Natural killer cell (primary cell): ENCODE measurements at regions not wholly inside any gene's neighbourhood (a gene's known extent, or its start where the extent isn't known, plus 50 kb on each side); places are given as distances from the start of the nearest gene placed in this dataset.

ENCODE experiments used
- ATAC-seq, 3 donors: fragments of 150-1000 bp in 2 of 3; fragments of 200-7000 bp in 1 of 3; cut with Tn5 transposase; 1 replicate in 1 of 3; 2 replicates in 2 of 3; pipeline ENCODE4 v1.10.0; 2021; ENCODE audit warnings: mild to moderate bottlenecking in 2 of 3, moderate library complexity in 2 of 3
- DNase-seq, 2 donors: peaks; one replicate each; pipeline versions ENCODE4 v3.0.0 to v3.0.0-alpha.2; 2013 to 2021; ENCODE audit warnings: mixed read lengths in 1 of 2
- H3K27ac ChIP-seq: one replicate; pipeline ENCODE4 v1.5.1; 2013; ENCODE audit warnings: mild to moderate bottlenecking, low read length
- H3K27me3 ChIP-seq: one replicate; pipeline ENCODE4 v1.6.1; 2013; ENCODE audit warnings: low read length; ENCODE audit not compliant: control insufficient read depth, insufficient read depth
- H3K36me3 ChIP-seq: one replicate; pipeline ENCODE4 v1.6.1; 2013; ENCODE audit warnings: low read length; ENCODE audit not compliant: control insufficient read depth, insufficient read depth
- H3K4me1 ChIP-seq: one replicate; pipeline ENCODE4 v1.6.1; 2013; ENCODE audit warnings: low read length; ENCODE audit not compliant: control insufficient read depth, insufficient read depth
- H3K4me3 ChIP-seq: one replicate; pipeline ENCODE4 v1.5.1; 2013; ENCODE audit warnings: low read length
- H3K9me3 ChIP-seq: one replicate; pipeline ENCODE4 v1.6.1; 2013; ENCODE audit warnings: low read length; ENCODE audit not compliant: control insufficient read depth, insufficient read depth
- H3K27ac Mint-ChIP-seq, 2 donors: one replicate each; pipeline ENCODE4 v1.8.0; 2022; ENCODE audit warnings: mild to moderate bottlenecking in 2 of 2, mixed read lengths in 2 of 2, moderate library complexity in 1 of 2
- H3K27me3 Mint-ChIP-seq, 2 donors: one replicate each; pipeline ENCODE4 v1.8.0; 2022; ENCODE audit warnings: low read depth in 2 of 2, mixed read lengths in 2 of 2
- H3K36me3 Mint-ChIP-seq: one replicate; pipeline ENCODE4 v1.8.0; 2022; ENCODE audit warnings: mixed read lengths
- H3K4me1 Mint-ChIP-seq, 2 donors: one replicate each; pipeline ENCODE4 v1.8.0; 2022; ENCODE audit warnings: mixed read lengths in 2 of 2
- H3K4me3 Mint-ChIP-seq: one replicate; pipeline ENCODE4 v1.8.0; 2022; ENCODE audit warnings: mild to moderate bottlenecking, moderate library complexity, mixed read lengths
- H3K9me3 Mint-ChIP-seq, 2 donors: one replicate each; pipeline ENCODE4 v1.8.0; 2022; ENCODE audit warnings: mixed read lengths in 2 of 2
- CTCF ChIP-seq: fragments of 200-600 bp; IDR thresholded peaks from one replicate; pipeline ENCODE4 v1.8.0; 2022; ENCODE audit warnings: antibody characterized with exemption
- WGBS: methylation state at CpG from one replicate; pipeline ENCODE4 v1.1.7; 2013; ENCODE audit warnings: missing lambda C conversion rate; ENCODE audit not compliant: insufficient coverage; 5-methylcytosine and 5-hydroxymethylcytosine counted together
- intact Hi-C: fragments of 100-400 bp; cut with micrococcal nuclease; formaldehyde crosslinking; loops from one replicate; pipeline ENCODE4 v1.14.2; 2022

- Mint-ChIP-seq H3K27ac (no peak overlapping the region), H3K4me3 (no peak overlapping the region)
- no peak overlapping the region for H3K4me3 ChIP-seq
Observed at GRCh38 chr1:235919833-235920441, 53.2 kb upstream of the LYST start.

GRCh38 chr1:235919127-235919832 is 52.6 kb upstream of the LYST start:
- no peak overlapping the region for H3K4me3 ChIP-seq
- H3K27me3 ChIP-seq: no peaks in the 10 kb centered on the region
- Mint-ChIP-seq H3K27ac (no peak overlapping the region), H3K36me3 (no peaks in the 10 kb centered on the region), H3K4me1 (peaks cover 18 to 34% of the 10 kb centered on the region in 2 donors), H3K27me3 (no peaks in the 10 kb centered on the region), H3K9me3 (no peaks in the 10 kb centered on the region), H3K4me3 (no peak overlapping the region)
- intact Hi-C loops: no loop called here
- H3K9me3 ChIP-seq: no peaks in the 10 kb centered on the region
- no peaks in the 10 kb centered on the region for H3K36me3 ChIP-seq
- DNase-seq (no peak), ATAC-seq (peak in 1 of 3 donors; percentile 48)
- WGBS: 71% methylated on average over 12 of the region's 12 CpGs
- H3K27ac ChIP-seq: no peak overlapping the region
- H3K4me1 ChIP-seq: peaks cover 47% of the 10 kb centered on the region
- TF ChIP-seq CTCF: no peak

More at GRCh38 chr1:235919833-235920441, 53.2 kb upstream of the LYST start:
- Mint-ChIP-seq H3K4me1 (peaks cover 18 to 34% of the 10 kb centered on the region in 2 donors), H3K9me3 (no peaks in the 10 kb centered on the region), H3K27me3 (no peaks in the 10 kb centered on the region), H3K36me3 (no peaks in the 10 kb centered on the region)
- WGBS: 90% methylated on average over 5 of the region's 5 CpGs
- intact Hi-C loops: no loop called here
- DNase-seq (no peak), ATAC-seq (no peak)
- H3K4me1 ChIP-seq: peaks cover 50% of the 10 kb centered on the region
- no peak overlapping the region for H3K27ac ChIP-seq
- TF ChIP-seq CTCF: no peak
- H3K36me3 ChIP-seq: no peaks in the 10 kb centered on the region
- H3K27me3 ChIP-seq: no peaks in the 10 kb centered on the region
- H3K9me3 ChIP-seq: no peaks in the 10 kb centered on the region

GRCh38 chr1:235918465-235918864 is 51.8 kb upstream of the LYST start:
- Histone ChIP-seq H3K36me3 (no peaks in the 10 kb centered on the region), H3K27ac (no peak overlapping the region), H3K4me1 (peaks cover 39% of the 10 kb centered on the region), H3K9me3 (no peaks in the 10 kb centered on the region), H3K4me3 (no peak overlapping the region), H3K27me3 (no peaks in the 10 kb centered on the region)
- DNase-seq (no peak), ATAC-seq (no peak)
- no peaks in the 10 kb centered on the region for H3K27me3 Mint-ChIP-seq
- 91% methylated on average over 5 of the region's 5 CpGs for WGBS
- H3K27ac Mint-ChIP-seq: no peak overlapping the region
- intact Hi-C loops: no loop called here
- TF ChIP-seq CTCF: no peak
- no peak overlapping the region for H3K4me3 Mint-ChIP-seq
- peaks cover 10 to 30% of the 10 kb centered on the region in 2 donors for H3K4me1 Mint-ChIP-seq
- H3K36me3 Mint-ChIP-seq: no peaks in the 10 kb centered on the region
- H3K9me3 Mint-ChIP-seq: no peaks in the 10 kb centered on the region
